Esophagus (tissue), 2 donors: ENCODE measurements at regions not wholly inside any gene's neighbourhood (a gene's known extent, or its start where the extent isn't known, plus 50 kb on each side); places are given as distances from the start of the nearest gene placed in this dataset.
"Not testable (repeated sequence)": the region's sequence is repeated elsewhere in the genome, so short reads cannot be mapped to it uniquely, and the experiment has no call there.

Experiments used
- H3K27ac ChIP-seq, 2 donors: one replicate each; pipeline ENCODE4 v1.5.1; 2013; ENCODE audit warnings: low read depth in 2 of 2, mild to moderate bottlenecking in 2 of 2, inconsistent platforms in 1 of 2, low read length in 1 of 2, moderate library complexity in 1 of 2
- H3K27me3 ChIP-seq, 2 donors: one replicate each; pipeline ENCODE4 v1.6.1; 2013; ENCODE audit warnings: low read length in 2 of 2, control low read depth in 1 of 2, mild to moderate bottlenecking in 1 of 2; ENCODE audit not compliant: insufficient read depth in 2 of 2, control insufficient read depth in 1 of 2
- H3K36me3 ChIP-seq, 2 donors: one replicate each; pipeline ENCODE4 v1.6.1; 2013; ENCODE audit warnings: low read length in 1 of 2; ENCODE audit not compliant: control insufficient read depth in 2 of 2, insufficient read depth in 2 of 2
- H3K4me1 ChIP-seq, 2 donors: one replicate each; pipeline ENCODE4 v1.6.1; 2013; ENCODE audit warnings: low read length in 1 of 2; ENCODE audit not compliant: control insufficient read depth in 2 of 2, insufficient read depth in 2 of 2
- H3K4me3 ChIP-seq, 2 donors: one replicate each; pipeline ENCODE4 v1.5.1; 2013; ENCODE audit warnings: low read length in 2 of 2, mild to moderate bottlenecking in 2 of 2, low read depth in 1 of 2, moderate library complexity in 1 of 2
- H3K9me3 ChIP-seq, 2 donors: one replicate each; pipeline ENCODE4 v1.6.1; 2013; ENCODE audit warnings: mild to moderate bottlenecking in 2 of 2, low read depth in 1 of 2, low read length in 1 of 2, moderate library complexity in 1 of 2; ENCODE audit not compliant: control insufficient read depth in 2 of 2, insufficient read depth in 1 of 2
- WGBS, 2 donors: extraction: QIAGEN DNeasy Blood & Tissue Kit; methylation state at CpG; one replicate each; pipeline ENCODE4 v1.1.7; 2013; 5-methylcytosine and 5-hydroxymethylcytosine counted together
- donor health status: healthy with polysubstance abuse.
- donor health status: Bipolar disorder and iron deficiency.

DNA sequence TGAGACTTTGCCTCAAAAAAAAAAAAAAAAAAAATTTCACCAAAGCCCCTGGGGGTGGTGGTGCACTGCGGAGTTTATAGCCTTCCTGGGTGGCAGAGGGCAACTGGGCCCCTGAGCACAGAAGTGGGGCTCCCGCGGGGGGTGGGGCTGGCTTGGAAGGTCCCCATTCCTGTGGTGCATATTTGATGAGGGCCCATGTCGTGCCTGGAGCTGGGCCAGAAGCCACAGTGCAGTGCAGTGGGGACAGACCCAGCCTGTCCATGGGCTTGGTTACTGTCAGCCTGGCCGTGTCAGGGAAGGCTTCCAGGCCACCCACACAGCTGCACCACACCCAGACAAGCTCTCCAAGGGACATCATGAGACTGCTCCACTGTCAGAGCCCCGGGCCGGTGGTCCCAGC is 95.5 kb downstream of the NSUN5 start:
- 46% methylated on average over 4 of the region's 7 CpGs for WGBS, 2 donors
- H3K4me3 ChIP-seq = not testable (repeated sequence)

DNA sequence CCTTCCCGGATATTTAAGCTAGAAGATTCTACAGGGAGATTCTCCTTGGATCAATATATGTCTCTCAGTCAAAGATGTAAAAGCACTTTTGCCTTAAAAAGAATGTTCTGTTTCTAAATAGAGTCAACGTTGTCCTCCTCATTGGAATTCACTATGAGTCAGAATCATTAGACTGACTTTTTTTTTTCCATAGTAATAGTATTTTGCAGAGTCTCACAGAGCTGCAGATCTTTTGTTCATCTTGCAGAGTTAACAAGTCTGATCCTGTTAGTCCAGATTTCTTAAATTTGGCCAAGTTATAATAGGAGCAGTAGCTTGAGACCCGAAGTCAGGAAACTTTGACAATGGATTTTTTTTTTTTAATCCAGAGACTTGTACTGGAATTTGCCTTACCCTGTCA is 103.0 kb downstream of the NSUN5 start:
- H3K4me1 ChIP-seq, H3K4me3 ChIP-seq, H3K27ac ChIP-seq, H3K9me3 ChIP-seq, H3K36me3 ChIP-seq, H3K27me3 ChIP-seq: not testable (repeated sequence)
- 34 to 36% methylated on average over 1 of the region's 3 CpGs for WGBS, 2 donors

More for the DNA sequence above, 95.5 kb downstream of the NSUN5 start:
- H3K27me3 ChIP-seq, H3K36me3 ChIP-seq, H3K27ac ChIP-seq, H3K9me3 ChIP-seq, H3K4me1 ChIP-seq: not testable (repeated sequence)

DNA sequence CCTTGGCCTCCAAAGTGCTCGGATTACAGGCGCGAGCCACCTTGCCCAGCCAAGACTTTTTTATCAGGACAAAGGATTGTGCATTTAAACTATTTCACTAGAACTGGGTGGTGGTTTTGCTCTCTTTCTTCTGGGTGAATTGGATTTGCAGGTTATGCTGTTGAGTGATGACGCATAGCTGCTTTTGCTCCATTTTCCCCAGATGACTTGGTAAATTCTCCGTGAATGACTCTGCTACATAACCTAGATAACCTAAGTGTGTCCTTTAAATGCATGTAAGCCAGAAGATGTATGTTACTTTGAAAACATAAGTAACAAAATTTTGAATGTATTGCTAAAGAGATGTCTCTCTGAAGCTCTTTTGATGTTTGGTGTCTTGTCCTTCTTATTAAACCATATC is 103.7 kb downstream of the NSUN5 start:
- H3K9me3 ChIP-seq, H3K36me3 ChIP-seq: not testable (repeated sequence)
- WGBS, 2 donors = 71 to 88% methylated on average over 5 of the region's 5 CpGs

GRCh38 chr7:73203312-73203711 is 105.3 kb downstream of the NSUN5 start:
- H3K27me3 ChIP-seq, H3K4me3 ChIP-seq, H3K9me3 ChIP-seq, H3K36me3 ChIP-seq, H3K27ac ChIP-seq, H3K4me1 ChIP-seq: not testable (repeated sequence)
- 57 to 78% methylated on average over 5 of the region's 5 CpGs for WGBS, 2 donors

More for the DNA sequence above, 103.7 kb downstream of the NSUN5 start:
- not testable (repeated sequence) for H3K27me3 ChIP-seq, H3K4me1 ChIP-seq, H3K27ac ChIP-seq, H3K4me3 ChIP-seq

DNA sequence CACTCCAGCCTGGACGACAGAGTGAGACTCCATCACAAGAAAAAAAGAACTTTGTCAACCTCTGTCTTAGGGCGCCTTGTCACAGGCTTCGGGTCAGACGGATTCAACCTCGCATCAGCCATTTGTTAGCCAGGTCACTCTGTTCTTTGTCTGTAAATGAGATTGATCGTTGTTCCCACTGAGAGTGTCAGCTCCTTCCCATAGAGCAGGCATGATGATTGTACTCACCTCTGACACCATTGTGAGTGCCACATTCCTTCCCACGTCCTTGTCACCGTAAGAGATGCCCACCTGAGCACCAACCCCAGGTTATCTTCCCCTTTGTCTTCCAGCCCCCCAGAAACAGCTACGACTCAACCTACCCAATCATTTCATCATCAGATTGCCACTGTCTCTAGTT is 107.4 kb downstream of the NSUN5 start:
- peak overlapping the region in 1 of 2 donors; percentile 31 for H3K27ac ChIP-seq
- not testable (repeated sequence) for H3K4me1 ChIP-seq, H3K27me3 ChIP-seq, H3K4me3 ChIP-seq, H3K9me3 ChIP-seq, H3K36me3 ChIP-seq
- 92 to 96% methylated on average over 8 of the region's 9 CpGs for WGBS, 2 donors

GRCh38 chr7:73200518-73201099 is 108.0 kb downstream of the NSUN5 start:
- not testable (repeated sequence) for H3K9me3 ChIP-seq, H3K36me3 ChIP-seq, H3K4me3 ChIP-seq, H3K4me1 ChIP-seq, H3K27ac ChIP-seq, H3K27me3 ChIP-seq
- no CpG with 5 or more reads among the region's 9 CpGs for WGBS, 2 donors

DNA sequence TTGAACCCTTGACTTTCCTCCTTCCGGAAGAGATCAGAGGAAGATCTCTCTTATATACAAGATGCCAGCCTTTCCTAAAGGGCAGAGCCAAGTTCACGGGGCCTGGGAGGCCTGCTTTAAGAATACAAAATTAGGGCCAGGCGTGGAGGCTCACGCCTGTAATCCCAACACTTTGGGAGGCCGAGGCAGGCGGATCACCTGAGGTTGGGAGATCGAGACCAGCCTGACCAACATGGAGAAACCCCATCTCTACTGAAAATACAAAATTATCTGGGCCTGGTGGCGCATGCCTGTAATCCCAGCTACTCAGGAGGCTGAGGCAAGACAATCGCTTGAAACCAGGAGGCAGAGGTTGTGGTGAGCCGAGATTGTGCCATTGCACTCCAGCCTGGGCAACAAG is 108.2 kb upstream of the SPDYE9 start:
- H3K27me3 ChIP-seq = not testable (repeated sequence)
- WGBS, 2 donors = 97 to 98% methylated on average over 7 to 8 of the region's 10 CpGs

GRCh38 chr7:73190483-73191155 is 104.8 kb upstream of the SPDYE9 start:
- not testable (repeated sequence) for H3K9me3 ChIP-seq, H3K4me1 ChIP-seq, H3K4me3 ChIP-seq, H3K36me3 ChIP-seq, H3K27me3 ChIP-seq
- peak overlapping the region in 1 of 2 donors; percentile 13 for H3K27ac ChIP-seq
- 81 to 89% methylated on average over 4 of the region's 9 CpGs for WGBS, 2 donors

More for the DNA sequence above, 108.2 kb upstream of the SPDYE9 start:
- not testable (repeated sequence) for H3K27ac ChIP-seq, H3K4me3 ChIP-seq, H3K4me1 ChIP-seq, H3K36me3 ChIP-seq, H3K9me3 ChIP-seq

DNA sequence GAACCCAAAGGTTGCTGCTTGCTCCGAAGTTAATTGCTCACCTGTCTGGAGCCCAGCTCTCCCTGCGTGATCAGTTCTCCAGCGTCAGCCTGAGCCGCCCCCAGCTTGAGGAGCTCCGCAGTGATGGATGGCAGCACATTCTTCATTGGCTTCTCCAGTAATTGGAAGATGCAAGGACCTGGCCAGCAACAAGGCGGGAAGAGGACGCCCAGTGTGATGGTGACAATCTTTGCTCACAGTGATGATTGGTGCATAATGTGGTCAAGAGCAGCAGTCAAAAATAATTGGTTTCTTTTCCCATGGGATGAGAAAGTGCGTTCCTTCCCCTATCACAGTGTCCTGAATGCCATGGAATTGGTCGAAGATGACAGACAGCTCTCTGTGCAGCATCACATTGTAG is 102.4 kb upstream of the SPDYE9 start:
- H3K36me3 ChIP-seq, H3K27ac ChIP-seq, H3K4me1 ChIP-seq, H3K4me3 ChIP-seq, H3K9me3 ChIP-seq, H3K27me3 ChIP-seq: not testable (repeated sequence)
- WGBS, 2 donors = 96 to 98% methylated on average over 5 to 6 of the region's 9 CpGs

DNA sequence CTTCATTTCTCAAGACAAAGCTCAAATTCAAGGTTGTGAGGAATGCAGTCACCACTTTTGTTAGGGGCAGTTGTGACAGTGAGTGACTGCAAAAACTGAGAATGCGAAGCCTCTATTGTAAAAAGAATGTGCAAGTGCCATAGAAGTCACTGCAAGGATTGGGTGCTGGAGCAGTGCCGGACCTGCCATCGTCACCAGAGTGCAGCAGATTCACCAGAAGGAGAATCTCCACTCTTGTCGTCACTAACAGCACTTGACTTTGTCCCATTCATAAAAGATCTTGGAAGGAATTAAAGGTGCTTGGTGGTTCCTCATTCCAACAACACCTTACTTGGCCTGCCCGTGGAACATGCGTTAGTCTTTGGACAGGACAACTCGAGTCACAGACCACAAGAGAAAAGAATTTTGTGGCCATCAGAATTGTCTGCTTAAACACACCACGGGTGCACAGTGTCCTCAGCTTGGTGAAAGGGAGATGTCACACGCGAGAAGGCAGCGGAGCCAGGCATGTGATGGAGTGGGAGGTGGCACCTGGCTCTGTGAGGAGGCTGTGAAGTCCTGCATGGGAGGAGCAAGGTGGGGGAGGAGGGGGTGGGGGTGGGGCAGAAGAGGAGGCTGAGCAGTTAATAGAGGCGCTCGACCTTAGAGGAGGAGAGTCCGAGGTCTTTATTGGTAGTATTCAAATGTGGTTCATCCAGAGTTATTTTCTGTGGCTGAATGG is 100.9 kb upstream of the SPDYE9 start:
- WGBS, 2 donors = no CpG with 5 or more reads among the region's 14 CpGs
- not testable (repeated sequence) for H3K4me3 ChIP-seq, H3K4me1 ChIP-seq, H3K27ac ChIP-seq, H3K27me3 ChIP-seq, H3K36me3 ChIP-seq, H3K9me3 ChIP-seq
